ENCODE measurements at regions not wholly inside any gene's neighbourhood (a gene's known extent, or its start where the extent isn't known, plus 50 kb on each side); places are given as distances from the start of the nearest gene placed in this dataset.

DNA sequence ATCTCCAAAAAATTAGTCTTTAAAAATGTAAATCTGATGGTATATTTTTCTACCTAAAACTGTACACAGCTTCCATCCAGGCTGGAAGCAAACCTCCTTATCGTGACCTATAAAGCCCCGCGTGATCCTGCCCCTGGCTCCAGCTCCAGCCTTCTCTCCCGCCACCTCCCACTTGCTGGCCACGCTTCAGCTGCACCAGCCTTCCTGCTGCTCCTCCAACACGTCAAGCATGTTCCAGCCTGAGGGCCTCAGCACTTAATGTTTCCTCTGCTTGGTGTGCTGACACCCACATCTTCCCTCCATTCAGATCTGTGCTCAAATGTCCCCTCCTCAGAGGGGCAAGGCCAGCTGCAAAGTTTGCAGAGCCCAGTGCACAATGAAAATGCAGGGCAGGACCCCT is 123.5 kb upstream of the MAGI3 start:
- Mint-ChIP-seq H3K27ac (ENCODE audit: unreplicated experiment) (no peak overlapping the region), H3K27me3 (ENCODE audit: unreplicated experiment) (peaks cover 2% of the 10 kb centered on the region), H3K4me1 (ENCODE audit: unreplicated experiment) (no peaks in the 10 kb centered on the region), H3K9me3 (ENCODE audit: unreplicated experiment) (no peaks in the 10 kb centered on the region), H3K4me3 (ENCODE audit: unreplicated experiment) (no peak overlapping the region), H3K36me3 (ENCODE audit: unreplicated experiment) (no peaks in the 10 kb centered on the region)
- no peak for TF ChIP-seq CTCF (IDR thresholded peaks at IDR 0.05)
- DNase-seq (ENCODE audit: extremely low spot score, unreplicated experiment) = no peak

- H3K4me1 Mint-ChIP-seq (ENCODE audit: unreplicated experiment) = no peaks in the 10 kb centered on the region
- TF ChIP-seq CTCF (IDR thresholded peaks at IDR 0.05) = no peak
- H3K27ac Mint-ChIP-seq (ENCODE audit: unreplicated experiment) = no peak overlapping the region
- no peak overlapping the region for H3K4me3 Mint-ChIP-seq (ENCODE audit: unreplicated experiment)
- peaks cover 16% of the 10 kb centered on the region for H3K27me3 Mint-ChIP-seq (ENCODE audit: unreplicated experiment)
- no peaks in the 10 kb centered on the region for H3K36me3 Mint-ChIP-seq (ENCODE audit: unreplicated experiment)
- DNase-seq (ENCODE audit: extremely low spot score, unreplicated experiment) = no peak
- H3K9me3 Mint-ChIP-seq (ENCODE audit: unreplicated experiment) = no peaks in the 10 kb centered on the region
These were observed 120.9 kb upstream of the MAGI3 start for GRCh38 chr1:113269168-113269963.

GRCh38 chr1:113271039-113271438 is 119.3 kb upstream of the MAGI3 start:
- H3K27ac Mint-ChIP-seq (ENCODE audit: unreplicated experiment) = no peak overlapping the region
- TF ChIP-seq CTCF (IDR thresholded peaks at IDR 0.05) = no peak
- no peaks in the 10 kb centered on the region for H3K4me1 Mint-ChIP-seq (ENCODE audit: unreplicated experiment)
- no peak overlapping the region for H3K4me3 Mint-ChIP-seq (ENCODE audit: unreplicated experiment)
- no peaks in the 10 kb centered on the region for H3K9me3 Mint-ChIP-seq (ENCODE audit: unreplicated experiment)
- DNase-seq (ENCODE audit: extremely low spot score, unreplicated experiment) = no peak
- peaks cover 28% of the 10 kb centered on the region for H3K27me3 Mint-ChIP-seq (ENCODE audit: unreplicated experiment)
- no peaks in the 10 kb centered on the region for H3K36me3 Mint-ChIP-seq (ENCODE audit: unreplicated experiment)

GRCh38 chr1:113275083-113275482 is 115.2 kb upstream of the MAGI3 start:
- H3K4me3 Mint-ChIP-seq (ENCODE audit: unreplicated experiment) = no peak overlapping the region
- no peaks in the 10 kb centered on the region for H3K4me1 Mint-ChIP-seq (ENCODE audit: unreplicated experiment)
- no peak overlapping the region for H3K27ac Mint-ChIP-seq (ENCODE audit: unreplicated experiment)
- H3K36me3 Mint-ChIP-seq (ENCODE audit: unreplicated experiment) = no peaks in the 10 kb centered on the region
- TF ChIP-seq CTCF (IDR thresholded peaks at IDR 0.05) = no peak
- no peak for DNase-seq (ENCODE audit: extremely low spot score, unreplicated experiment)
- H3K9me3 Mint-ChIP-seq (ENCODE audit: unreplicated experiment) = no peaks in the 10 kb centered on the region
- H3K27me3 Mint-ChIP-seq (ENCODE audit: unreplicated experiment) = peaks cover 51% of the 10 kb centered on the region

- H3K36me3 Mint-ChIP-seq (ENCODE audit: unreplicated experiment) = no peaks in the 10 kb centered on the region
- TF ChIP-seq CTCF (IDR thresholded peaks at IDR 0.05) = no peak
- H3K27ac Mint-ChIP-seq (ENCODE audit: unreplicated experiment) = no peak overlapping the region
- no peaks in the 10 kb centered on the region for H3K4me1 Mint-ChIP-seq (ENCODE audit: unreplicated experiment)
- H3K9me3 Mint-ChIP-seq (ENCODE audit: unreplicated experiment) = no peaks in the 10 kb centered on the region
- H3K27me3 Mint-ChIP-seq (ENCODE audit: unreplicated experiment) = peaks cover 57% of the 10 kb centered on the region
- H3K4me3 Mint-ChIP-seq (ENCODE audit: unreplicated experiment) = no peak overlapping the region
- DNase-seq (ENCODE audit: extremely low spot score, unreplicated experiment) = no peak
These were observed 114.6 kb upstream of the MAGI3 start for GRCh38 chr1:113275691-113276090.

All from osteocyte (in vitro differentiated cells).